OCI-LY7 (cell line): ENCODE measurements at regions not wholly inside any gene's neighbourhood (a gene's known extent, or its start where the extent isn't known, plus 50 kb on each side); places are given as distances from the start of the nearest gene placed in this dataset.

Experiments used
- BruUV-seq: library from RNA; stranded (reverse); fragments of 400-500 nt; replicated peaks from 2 replicates; lab custom pipeline; 2021; lab: Mats Ljungman, UMichigan
- CTCF ChIA-PET: fragments of 300-600 bp; sonication (Branson Sonifier 250); formaldehyde crosslinking; loops from one replicate; lab custom pipeline; 2022; ENCODE audit warnings: antibody characterized with exemption; ENCODE audit not compliant: unreplicated experiment; lab: Charles Lee
- POLR2A ChIA-PET: fragments of 300-600 bp; sonication (Branson Sonifier 250); formaldehyde crosslinking; loops from one replicate; lab custom pipeline; 2022; ENCODE audit warnings: antibody characterized with exemption; lab: Charles Lee
- DNase-seq: peaks from one replicate; pipeline ENCODE4 v3.0.0-alpha.2; 2015; ENCODE audit warnings: low spot score
- H2AFZ ChIP-seq: fragments of 200-600 bp; sonication (generic), shearing (Covaris generic); 2 replicates; pipeline ENCODE4 v1.6.1; 2014; ENCODE audit warnings: mild to moderate bottlenecking, antibody characterized with exemption, low read length, moderate library complexity
- H3K27ac ChIP-seq: fragments of 200-600 bp; sonication (generic); 2 replicates; pipeline ENCODE4 v1.5.1; 2014; ENCODE audit warnings: mixed run types, low read depth, mild to moderate bottlenecking, moderate library complexity, low read length, inconsistent platforms; ENCODE audit not compliant: poor library complexity, severe bottlenecking
- H3K36me3 ChIP-seq: fragments of 200-600 bp; sonication (generic); 2 replicates; pipeline ENCODE4 v1.6.1; 2014; ENCODE audit warnings: mild to moderate bottlenecking, antibody characterized with exemption, low read length, moderate library complexity, mixed read lengths; ENCODE audit not compliant: insufficient read depth
- H3K4me1 ChIP-seq: fragments of 200-600 bp; sonication (generic); 2 replicates; pipeline ENCODE4 v1.5.1; 2014; ENCODE audit warnings: mild to moderate bottlenecking, low read length; ENCODE audit not compliant: insufficient read depth, poor library complexity, severe bottlenecking
- H3K4me2 ChIP-seq: fragments of 200-600 bp; sonication (generic); 2 replicates; pipeline ENCODE4 v1.6.1; 2014; ENCODE audit warnings: mild to moderate bottlenecking, low read length
- H3K4me3 ChIP-seq: fragments of 200-600 bp; sonication (generic); 2 replicates; pipeline ENCODE4 v1.5.1; 2014; ENCODE audit warnings: mild to moderate bottlenecking, low read depth, low read length; ENCODE audit not compliant: poor library complexity, severe bottlenecking
- H3K79me2 ChIP-seq: fragments of 200-600 bp; sonication (generic); 2 replicates; pipeline ENCODE4 v1.6.1; 2016; ENCODE audit warnings: low read depth, mild to moderate bottlenecking, low read length, moderate library complexity, mixed read lengths; ENCODE audit not compliant: insufficient read depth
- H3K9me2 ChIP-seq: fragments of 200-600 bp; sonication (generic); 2 replicates; pipeline ENCODE4 v1.6.1; 2016; ENCODE audit warnings: mild to moderate bottlenecking, low read length, mixed read lengths; ENCODE audit not compliant: insufficient read depth
- H3K9me3 ChIP-seq: fragments of 200-600 bp; sonication (generic); 2 replicates; pipeline ENCODE4 v1.6.1; 2014; ENCODE audit warnings: mild to moderate bottlenecking, mixed run types, low read length, mixed read lengths
- H4K20me1 ChIP-seq: fragments of 200-600 bp; sonication (generic); 2 replicates; pipeline ENCODE4 v1.6.1; 2014; ENCODE audit warnings: mild to moderate bottlenecking, antibody characterized with exemption, low read length, moderate library complexity, mixed read lengths; ENCODE audit not compliant: insufficient read depth
- EZH2phosphoT487 ChIP-seq: fragments of 200-600 bp; sonication (generic); IDR thresholded peaks from 2 replicates; pipeline ENCODE4 v1.6.1; 2018; ENCODE audit warnings: low read depth, borderline replicate concordance, mild to moderate bottlenecking, mixed run types, antibody characterized with exemption, low read length, moderate library complexity, mixed read lengths
- intact Hi-C: fragments of 100-400 bp; cut with micrococcal nuclease; formaldehyde crosslinking; loops from one replicate; pipeline ENCODE4 v1.10.0; 2022; ENCODE audit not compliant: unreplicated experiment
- TF ChIP-seq, protein P1 (sequence below): fragments of 200-600 bp; sonication (generic); conservative IDR thresholded peaks from 2 replicates; pipeline ENCODE4 v1.5.1; 2014; ENCODE audit warnings: mild to moderate bottlenecking, antibody characterized with exemption, low read length, moderate library complexity, mixed read lengths

DNA sequence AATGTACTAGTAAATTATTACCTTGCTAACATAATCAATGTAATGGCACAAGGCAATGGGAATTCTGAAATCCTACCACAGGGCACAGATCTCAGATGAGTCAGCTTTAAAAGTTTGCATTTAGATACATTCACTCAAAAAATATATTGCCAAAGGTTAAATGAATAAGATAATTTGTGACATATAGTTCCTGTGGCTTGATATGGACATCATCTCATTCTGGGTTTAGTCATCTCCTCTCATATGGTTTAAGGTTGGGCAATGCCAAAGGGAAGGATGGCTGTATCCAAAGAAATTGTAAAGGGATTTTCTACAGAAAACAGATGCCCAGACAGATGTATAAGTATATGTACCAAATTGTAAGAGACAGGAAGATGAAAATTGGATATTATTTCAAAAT, 1065.0 kb downstream of the LRFN5 start:
- no peak for DNase-seq
- no TSS peak for BruUV-seq
- H3K4me3 ChIP-seq: no peak overlapping the region
- no peak overlapping the region for H2AFZ ChIP-seq
- no peaks in the 10 kb centered on the region for H3K9me2 ChIP-seq
- H3K27ac ChIP-seq: no peak overlapping the region
- TF ChIP-seq EZH2phosphoT487: no peak
- TF ChIP-seq, protein P1, sequence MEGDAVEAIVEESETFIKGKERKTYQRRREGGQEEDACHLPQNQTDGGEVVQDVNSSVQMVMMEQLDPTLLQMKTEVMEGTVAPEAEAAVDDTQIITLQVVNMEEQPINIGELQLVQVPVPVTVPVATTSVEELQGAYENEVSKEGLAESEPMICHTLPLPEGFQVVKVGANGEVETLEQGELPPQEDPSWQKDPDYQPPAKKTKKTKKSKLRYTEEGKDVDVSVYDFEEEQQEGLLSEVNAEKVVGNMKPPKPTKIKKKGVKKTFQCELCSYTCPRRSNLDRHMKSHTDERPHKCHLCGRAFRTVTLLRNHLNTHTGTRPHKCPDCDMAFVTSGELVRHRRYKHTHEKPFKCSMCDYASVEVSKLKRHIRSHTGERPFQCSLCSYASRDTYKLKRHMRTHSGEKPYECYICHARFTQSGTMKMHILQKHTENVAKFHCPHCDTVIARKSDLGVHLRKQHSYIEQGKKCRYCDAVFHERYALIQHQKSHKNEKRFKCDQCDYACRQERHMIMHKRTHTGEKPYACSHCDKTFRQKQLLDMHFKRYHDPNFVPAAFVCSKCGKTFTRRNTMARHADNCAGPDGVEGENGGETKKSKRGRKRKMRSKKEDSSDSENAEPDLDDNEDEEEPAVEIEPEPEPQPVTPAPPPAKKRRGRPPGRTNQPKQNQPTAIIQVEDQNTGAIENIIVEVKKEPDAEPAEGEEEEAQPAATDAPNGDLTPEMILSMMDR: no peak
- POLR2A ChIA-PET: no interaction called here
- H3K4me1 ChIP-seq: no peaks in the 10 kb centered on the region
- no peaks in the 10 kb centered on the region for H3K79me2 ChIP-seq
- no peaks in the 10 kb centered on the region for H3K36me3 ChIP-seq
- no peak overlapping the region for H3K4me2 ChIP-seq
- no peaks in the 10 kb centered on the region for H4K20me1 ChIP-seq
- H3K9me3 ChIP-seq: no peaks in the 10 kb centered on the region
- intact Hi-C loops: no loop called here
- CTCF ChIA-PET: no interaction called here

GRCh38 chr14:42665083-42665482, 1058.4 kb downstream of the LRFN5 start:
- intact Hi-C loops: no loop called here
- no peak overlapping the region for H2AFZ ChIP-seq
- H3K4me2 ChIP-seq: no peak overlapping the region
- H3K36me3 ChIP-seq: no peaks in the 10 kb centered on the region
- DNase-seq: no peak
- no TSS peak for BruUV-seq
- H3K4me3 ChIP-seq: no peak overlapping the region
- no peak overlapping the region for H3K27ac ChIP-seq
- no peak for TF ChIP-seq EZH2phosphoT487
- TF ChIP-seq, protein P1: no peak
- ChIA-PET CTCF (no interaction called here), POLR2A (no interaction called here)
- H3K9me3 ChIP-seq: no peaks in the 10 kb centered on the region
- no peaks in the 10 kb centered on the region for H3K9me2 ChIP-seq
- H3K4me1 ChIP-seq: no peaks in the 10 kb centered on the region
- no peaks in the 10 kb centered on the region for H3K79me2 ChIP-seq
- H4K20me1 ChIP-seq: no peaks in the 10 kb centered on the region

DNA sequence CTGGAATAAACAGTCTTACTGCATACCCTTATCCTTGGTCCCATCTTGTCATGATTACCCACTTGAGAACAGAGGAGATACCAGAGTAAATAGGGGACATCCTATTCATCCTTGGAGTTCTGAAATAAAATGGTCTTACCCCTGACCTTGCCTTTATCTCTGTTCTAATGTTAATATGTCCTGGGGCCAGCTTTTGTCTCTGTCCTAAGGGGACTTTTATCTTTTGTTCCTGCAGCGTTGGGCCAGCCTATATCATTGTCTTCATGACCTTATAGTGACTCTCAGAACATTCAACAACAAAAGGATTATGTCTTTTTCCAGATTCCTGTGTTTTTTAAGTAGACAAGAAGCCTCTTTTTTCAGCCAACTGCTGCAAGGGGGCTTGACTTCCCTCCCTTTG, 1057.5 kb downstream of the LRFN5 start:
- no TSS peak for BruUV-seq
- ChIA-PET CTCF (no interaction called here), POLR2A (no interaction called here)
- no peak for TF ChIP-seq EZH2phosphoT487
- TF ChIP-seq, protein P1: no peak
- Histone ChIP-seq H3K36me3 (no peaks in the 10 kb centered on the region), H3K27ac (no peak overlapping the region), H3K4me3 (no peak overlapping the region), H3K79me2 (no peaks in the 10 kb centered on the region), H3K9me2 (no peaks in the 10 kb centered on the region), H3K4me1 (no peaks in the 10 kb centered on the region), H4K20me1 (no peaks in the 10 kb centered on the region), H2AFZ (no peak overlapping the region), H3K4me2 (no peak overlapping the region), H3K9me3 (no peaks in the 10 kb centered on the region)
- DNase-seq: no peak
- intact Hi-C loops: no loop called here
